ENCODE measurements at regions not wholly inside any gene's neighbourhood (a gene's known extent, or its start where the extent isn't known, plus 50 kb on each side); places are given as distances from the start of the nearest gene placed in this dataset.

GRCh38 chr4:24078347-24078962 lies 188.6 kb upstream of the PPARGC1A start:
- TF ChIP-seq CTCF (IDR thresholded peaks at IDR 0.05; ENCODE audit: low read depth, low read length, missing input control) (no peak), MAX (IDR thresholded peaks at IDR 0.05) (no peak), ZBTB33 (IDR thresholded peaks at IDR 0.05) (no peak), RAD21 (IDR thresholded peaks at IDR 0.05) (peak in 1 of 2 donors; percentile 8), TAF1 (conservative IDR thresholded peaks at IDR 0.05) (no peak), JUND (IDR thresholded peaks at IDR 0.05) (no peak), SP1 (IDR thresholded peaks at IDR 0.05) (no peak), REST (IDR thresholded peaks at IDR 0.05) (no peak), NR2F2 (IDR thresholded peaks at IDR 0.05) (no peak), ATF3 (IDR thresholded peaks at IDR 0.05) (no peak)
